NCI-H1105 treated with DMSO at 0.1 percent for 48 hours (cell line): ENCODE measurements at regions not wholly inside any gene's neighbourhood (a gene's known extent, or its start where the extent isn't known, plus 50 kb on each side); places are given as distances from the start of the nearest gene placed in this dataset.

ENCODE experiments used
- DNase-seq: peaks from one replicate; lab custom pipeline; 2025; lab: John Stamatoyannopoulos, UW

- no peak for DNase-seq
Measured at GRCh38 chr16:87067836-87068761, 249.1 kb downstream of the C16orf95 start.

DNA sequence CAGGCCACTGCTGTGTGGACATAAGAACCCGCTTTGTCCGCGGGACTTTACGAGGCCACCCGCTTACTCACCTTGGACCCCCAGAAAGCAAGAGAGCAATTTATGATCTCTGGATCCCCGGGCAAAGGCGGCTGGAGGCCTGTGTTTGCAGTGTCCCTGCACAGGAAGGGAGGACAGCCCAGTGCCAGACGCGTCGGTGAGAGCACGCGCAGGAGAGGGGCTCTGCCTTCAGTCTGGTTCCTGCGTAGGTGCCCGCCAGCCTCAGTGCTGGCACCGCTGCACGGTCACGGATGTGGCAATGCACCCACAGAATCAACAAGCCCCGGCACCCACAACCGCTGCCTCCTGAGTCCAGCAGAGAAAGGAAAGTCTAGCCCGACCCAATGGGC is 248.4 kb downstream of the C16orf95 start:
- no peak for DNase-seq

DNA sequence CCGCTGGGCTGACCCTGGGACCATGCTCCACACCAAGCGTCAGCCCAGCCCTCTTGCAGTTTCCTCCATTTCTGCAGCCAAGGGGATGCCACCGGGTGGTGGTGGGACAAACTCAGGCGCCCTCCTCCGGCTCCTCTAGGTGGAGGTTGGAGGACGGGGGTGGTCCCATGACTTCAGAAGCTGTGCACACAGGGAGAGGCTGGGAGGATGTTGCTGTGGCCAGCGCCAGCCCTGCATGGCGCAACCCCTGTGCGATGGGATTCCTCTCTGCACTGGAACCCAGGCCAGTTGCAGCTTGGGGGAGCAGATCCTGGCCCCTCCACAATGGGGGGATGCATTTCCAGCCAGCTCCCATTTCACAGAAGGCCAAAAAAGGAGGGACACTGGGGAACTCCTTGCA is 246.5 kb downstream of the C16orf95 start:
- no peak for DNase-seq

GRCh38 chr16:87072101-87072500 is 245.1 kb downstream of the C16orf95 start:
- no peak for DNase-seq

DNA sequence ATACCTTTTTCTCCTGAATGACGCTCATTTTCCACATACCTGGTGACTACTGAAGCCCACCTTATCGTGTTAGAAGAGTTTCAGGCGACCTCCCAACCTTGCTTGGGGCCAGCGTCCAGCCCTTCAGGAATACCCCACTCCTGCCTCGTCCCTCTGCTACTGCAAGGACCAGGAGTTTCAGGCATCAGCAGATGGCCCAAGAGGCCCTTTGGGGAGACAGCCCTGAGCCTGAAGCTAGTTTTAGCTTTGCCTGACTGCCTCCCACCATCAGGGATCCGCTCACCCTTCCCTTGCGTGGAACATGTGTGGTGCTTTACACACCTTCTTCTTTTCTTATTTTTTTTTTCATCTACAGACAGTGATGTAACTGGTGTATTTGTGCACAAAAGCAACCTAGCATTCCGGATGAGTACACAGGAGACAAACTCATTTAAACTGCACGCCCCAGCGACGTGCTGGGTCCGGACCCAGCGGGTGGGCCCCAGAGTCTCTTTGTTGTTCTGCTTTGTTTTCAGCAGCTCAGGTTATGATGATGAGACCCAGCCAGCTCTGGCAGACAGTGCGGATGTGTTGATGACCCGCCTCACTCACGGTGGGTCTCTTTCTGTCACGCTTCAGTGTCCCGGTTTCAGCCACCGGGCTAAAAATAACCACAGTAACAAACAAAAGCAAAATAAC is 242.4 kb downstream of the C16orf95 start:
- DNase-seq = no peak

DNA sequence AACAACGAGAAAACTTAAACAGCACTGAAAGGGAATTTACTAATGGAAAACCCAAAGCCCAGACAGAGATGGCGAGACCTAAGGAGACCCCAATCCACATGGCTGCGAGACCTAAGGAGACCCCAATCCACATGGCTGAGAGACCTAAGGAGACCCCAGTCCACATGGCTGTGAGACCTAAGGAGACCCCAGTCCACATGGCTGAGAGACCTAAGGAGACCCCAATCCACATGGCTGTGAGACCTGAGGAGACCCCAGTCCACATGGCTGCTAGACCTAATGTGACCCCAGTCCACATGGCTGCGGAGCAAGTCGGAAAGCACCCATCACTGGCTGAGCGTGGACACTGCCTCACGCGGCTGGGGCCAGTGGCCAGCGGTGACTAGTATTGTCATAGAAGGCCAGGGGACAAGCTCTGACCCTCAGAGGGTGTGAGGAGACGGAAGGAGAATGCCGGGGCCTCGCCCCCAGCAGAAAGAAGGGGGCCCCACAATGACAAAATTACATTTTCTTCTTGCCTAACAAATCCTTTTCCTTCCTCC is 241.8 kb downstream of the C16orf95 start:
- DNase-seq = no peak

- no peak for DNase-seq
Measured at GRCh38 chr16:87076331-87076949, 240.8 kb downstream of the C16orf95 start.

- DNase-seq = peak; percentile 12
Measured at GRCh38 chr16:87076950-87077749, 240.0 kb downstream of the C16orf95 start.

GRCh38 chr16:87077750-87078127 is 239.5 kb downstream of the C16orf95 start:
- no peak for DNase-seq

DNA sequence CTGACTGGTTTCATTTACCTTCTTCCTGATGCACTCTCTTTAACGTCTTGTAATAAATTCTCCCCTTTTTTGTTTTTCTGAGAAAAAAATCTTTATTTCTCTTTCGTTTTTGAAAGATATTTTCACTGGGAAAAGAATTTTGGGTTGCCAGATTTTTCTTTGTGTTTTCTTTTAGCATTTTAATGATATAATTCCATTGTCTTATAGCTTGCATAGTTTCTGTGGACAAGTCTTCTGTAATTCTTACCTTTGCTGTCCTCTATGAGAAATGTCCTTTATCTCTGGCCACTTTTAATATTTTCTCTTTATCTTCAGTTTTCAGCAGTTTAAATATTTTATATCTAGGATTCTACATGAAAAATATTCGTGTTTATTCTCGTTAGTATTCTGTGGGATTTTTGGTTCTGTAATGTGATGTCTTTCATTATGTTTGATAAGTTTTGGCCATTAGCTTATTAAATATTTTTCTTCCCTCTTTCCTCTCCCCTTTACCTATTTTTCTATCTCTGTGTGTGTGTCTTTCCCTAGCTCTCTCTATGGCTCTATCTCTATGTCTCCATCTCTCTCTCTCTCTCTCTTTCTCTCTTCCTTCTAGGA is 236.5 kb downstream of the C16orf95 start:
- DNase-seq = no peak

DNA sequence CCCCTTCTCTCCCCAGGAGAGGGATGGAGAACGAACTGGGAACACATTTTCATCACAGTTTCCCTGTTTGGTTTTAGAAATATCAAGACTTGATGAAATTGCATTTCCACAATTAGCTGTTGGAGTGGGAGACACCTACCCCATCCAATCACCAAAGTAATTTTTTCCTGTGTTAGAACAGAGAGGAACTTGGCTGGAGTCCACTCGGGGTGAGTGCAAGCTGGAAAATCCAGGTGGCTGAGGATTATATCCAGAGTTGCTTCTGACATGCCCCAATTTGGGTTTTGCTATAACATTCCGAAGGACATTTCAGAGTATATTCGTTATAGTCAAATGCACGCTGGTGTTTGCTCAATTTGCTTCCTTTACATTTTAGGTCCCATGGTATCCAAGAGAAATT is 231.8 kb downstream of the C16orf95 start:
- DNase-seq = no peak

GRCh38 chr16:87086156-87086555 is 231.0 kb downstream of the C16orf95 start:
- DNase-seq = no peak

DNA sequence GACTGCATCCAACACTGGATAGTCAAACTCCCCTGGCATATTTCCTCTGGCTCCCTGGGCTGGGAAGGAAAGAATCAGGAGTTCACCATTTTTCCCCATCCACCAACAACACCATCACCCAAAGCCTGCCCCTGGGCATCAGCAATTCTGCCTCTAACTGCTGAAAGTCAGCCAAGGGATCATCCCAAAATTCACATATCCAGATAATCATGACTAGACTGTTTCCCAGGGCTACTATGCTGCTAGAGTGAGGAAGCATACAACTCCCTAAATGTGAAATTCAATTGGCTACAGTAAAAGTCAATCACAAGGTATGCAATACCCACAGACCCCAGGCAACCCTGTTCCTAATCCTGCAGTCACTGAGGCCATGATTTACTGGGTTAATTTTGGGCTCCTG is 230.6 kb downstream of the C16orf95 start:
- DNase-seq = no peak

DNA sequence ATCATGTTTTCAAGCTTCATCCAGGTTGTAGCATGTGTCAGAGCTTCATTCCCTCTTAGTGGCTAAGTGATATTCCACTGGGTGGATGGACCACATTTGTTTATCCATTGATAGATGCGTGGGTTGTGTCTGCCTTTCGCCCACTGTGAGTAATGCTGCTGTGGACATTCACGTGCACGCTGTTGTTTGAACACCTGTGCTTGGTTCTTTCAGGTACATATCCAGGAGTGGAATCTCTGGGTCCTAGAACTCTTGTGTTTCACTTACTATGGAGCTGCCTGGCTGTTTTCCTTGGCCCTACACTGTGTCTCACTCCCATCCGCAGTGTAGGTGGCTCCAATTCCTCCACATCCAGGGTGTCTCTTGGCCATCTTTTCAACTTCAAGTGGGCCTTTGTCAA is 224.2 kb downstream of the C16orf95 start:
- no peak for DNase-seq

GRCh38 chr16:87093804-87094555 is 223.2 kb downstream of the C16orf95 start:
- DNase-seq = no peak

- DNase-seq = no peak
Measured at GRCh38 chr16:87094556-87094865, 222.7 kb downstream of the C16orf95 start.

- DNase-seq = no peak
Measured at GRCh38 chr16:87095271-87095670, 221.9 kb downstream of the C16orf95 start.

GRCh38 chr16:87096746-87097333 is 220.4 kb downstream of the C16orf95 start:
- DNase-seq = no peak

DNA sequence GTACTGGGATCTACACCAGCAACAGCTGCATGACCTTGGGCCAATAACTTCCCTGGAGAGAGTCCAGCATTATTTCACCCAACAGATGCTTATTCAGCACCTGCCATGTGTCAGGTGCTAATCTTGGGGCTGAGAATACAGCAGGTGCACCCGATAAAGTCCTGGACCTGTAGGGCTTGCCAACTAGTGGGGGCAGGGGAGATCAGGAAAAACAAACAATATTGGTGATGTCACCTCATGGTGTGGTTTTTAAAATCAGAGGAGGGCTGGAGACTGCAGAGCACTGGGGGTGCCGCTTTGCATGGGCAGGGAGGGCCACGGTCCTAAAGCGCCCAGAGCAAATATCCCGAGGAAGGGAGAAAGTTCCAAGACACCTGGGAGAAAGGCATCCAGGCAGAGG is 218.8 kb downstream of the C16orf95 start:
- no peak for DNase-seq

- no peak for DNase-seq
Measured at GRCh38 chr16:87098976-87099720, 218.0 kb downstream of the C16orf95 start.
